Suprapubic skin (tissue), 4 donors: ENCODE measurements at regions not wholly inside any gene's neighbourhood (a gene's known extent, or its start where the extent isn't known, plus 50 kb on each side); places are given as distances from the start of the nearest gene placed in this dataset.

Source experiments
- DNase-seq, 2 donors: peaks; one replicate each; pipeline ENCODE4 v3.0.0-alpha.2; 2019; ENCODE audit warnings: low spot score in 2 of 2
- H3K27ac ChIP-seq: fragments of 200-600 bp; sonication (generic); one replicate; pipeline ENCODE4 v1.5.1; 2019
- H3K27me3 ChIP-seq: fragments of 200-600 bp; sonication (generic); one replicate; pipeline ENCODE4 v1.5.1; 2019
- H3K36me3 ChIP-seq: fragments of 200-600 bp; sonication (generic); one replicate; pipeline ENCODE4 v1.5.1; 2019
- H3K4me1 ChIP-seq: fragments of 200-600 bp; sonication (generic); one replicate; pipeline ENCODE4 v1.5.1; 2019
- H3K4me3 ChIP-seq: fragments of 200-600 bp; sonication (generic); one replicate; pipeline ENCODE4 v1.5.1; 2019; ENCODE audit warnings: mild to moderate bottlenecking
- H3K9me3 ChIP-seq: fragments of 200-600 bp; sonication (generic); one replicate; pipeline ENCODE4 v1.5.1; 2019
- CTCF ChIP-seq, 2 donors: fragments of 200-600 bp in 1 of 2; fragments of 450-650 bp in 1 of 2; sonication (generic) in 1 of 2; IDR thresholded peaks; one replicate each; pipeline ENCODE4 v1.5.1; 2016 to 2019; ENCODE audit warnings: antibody characterized with exemption in 2 of 2, mild to moderate bottlenecking in 1 of 2, moderate library complexity in 1 of 2
- EP300 ChIP-seq: sonication (generic); formaldehyde crosslinking; IDR thresholded peaks from one replicate; pipeline ENCODE4 v1.6.1; 2017; ENCODE audit warnings: antibody characterized with exemption
- POLR2A ChIP-seq, 2 donors: fragments of 450-650 bp; IDR thresholded peaks; one replicate each; pipeline ENCODE4 v1.6.1; 2017; ENCODE audit warnings: antibody characterized with exemption in 2 of 2, mild to moderate bottlenecking in 2 of 2, moderate library complexity in 2 of 2
- POLR2AphosphoS5 ChIP-seq, 3 donors: sonication (generic); formaldehyde crosslinking; IDR thresholded peaks; one replicate each; pipeline ENCODE4 v1.6.1; 2017; ENCODE audit warnings: antibody characterized with exemption in 3 of 3
- WGBS: methylation state at CpG from one replicate; pipeline ENCODE4 v1.1.5; 2018; 5-methylcytosine and 5-hydroxymethylcytosine counted together

DNA sequence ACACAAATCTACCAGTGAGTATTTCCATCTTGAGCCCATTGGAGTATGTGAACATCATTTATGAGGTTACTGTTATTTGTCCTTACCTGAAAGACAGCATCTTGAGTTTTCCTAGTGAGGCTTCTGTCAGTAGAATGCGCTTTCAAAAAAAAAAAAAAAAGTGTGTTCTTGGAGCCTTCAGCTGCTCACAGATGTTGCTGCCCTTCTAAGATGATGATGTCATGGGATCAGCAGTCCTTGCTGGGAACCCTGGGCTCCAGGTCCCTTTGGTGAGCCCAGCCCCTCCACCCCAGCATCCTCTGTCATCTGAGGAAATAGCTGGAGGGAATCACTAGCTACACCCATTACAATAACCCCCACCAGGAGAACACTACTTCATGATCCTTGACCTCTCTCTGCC is 83.3 kb downstream of the ATPSCKMT start:
- Histone ChIP-seq H3K36me3 (no peaks in the 10 kb centered on the region), H3K9me3 (no peaks in the 10 kb centered on the region), H3K4me3 (no peak overlapping the region), H3K4me1 (no peaks in the 10 kb centered on the region), H3K27me3 (no peaks in the 10 kb centered on the region), H3K27ac (no peak overlapping the region)
- WGBS = 100% methylated on average over 1 of the region's 1 CpG
- DNase-seq = no peak
- TF ChIP-seq CTCF (IDR thresholded peaks at IDR 0.05) (no peak), POLR2AphosphoS5 (IDR thresholded peaks at IDR 0.05) (no peak), EP300 (no peak), POLR2A (IDR thresholded peaks at IDR 0.05) (no peak)

- no peak for DNase-seq
- Histone ChIP-seq H3K27me3 (no peaks in the 10 kb centered on the region), H3K27ac (no peak overlapping the region), H3K36me3 (no peaks in the 10 kb centered on the region), H3K4me1 (no peaks in the 10 kb centered on the region), H3K4me3 (no peak overlapping the region), H3K9me3 (no peaks in the 10 kb centered on the region)
- WGBS = 58% methylated on average over 5 of the region's 5 CpGs
- TF ChIP-seq POLR2A (IDR thresholded peaks at IDR 0.05) (no peak), POLR2AphosphoS5 (IDR thresholded peaks at IDR 0.05) (no peak), CTCF (IDR thresholded peaks at IDR 0.05) (no peak), EP300 (no peak)
These were observed 87.2 kb downstream of the ATPSCKMT start for GRCh38 chr5:10162468-10162867.

DNA sequence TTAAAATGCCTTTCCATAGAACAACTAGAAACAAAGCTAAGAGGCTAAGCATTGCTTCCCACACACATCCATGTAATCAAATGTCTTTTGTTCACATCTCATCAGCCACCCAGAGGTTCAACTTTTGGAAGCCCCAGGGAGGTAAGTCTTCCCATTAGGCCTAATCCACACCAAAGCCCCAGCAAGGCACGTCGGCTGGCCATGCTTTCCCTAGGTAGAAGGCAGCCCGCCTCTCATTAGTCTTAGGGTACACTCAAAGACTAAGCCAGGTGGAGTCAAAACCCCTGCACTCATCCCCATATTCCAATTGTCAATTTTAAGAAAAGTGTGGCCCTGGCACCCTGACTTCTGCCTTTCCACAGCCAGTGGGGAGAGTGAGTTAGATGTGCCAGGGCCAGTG is 87.9 kb downstream of the ATPSCKMT start:
- 76% methylated on average over 3 of the region's 3 CpGs for WGBS
- Histone ChIP-seq H3K36me3 (no peaks in the 10 kb centered on the region), H3K9me3 (no peaks in the 10 kb centered on the region), H3K4me1 (no peaks in the 10 kb centered on the region), H3K4me3 (no peak overlapping the region), H3K27ac (no peak overlapping the region), H3K27me3 (no peaks in the 10 kb centered on the region)
- DNase-seq = no peak
- no peak for TF ChIP-seq POLR2A (IDR thresholded peaks at IDR 0.05)
- TF ChIP-seq EP300 = no peak
- no peak for TF ChIP-seq CTCF (IDR thresholded peaks at IDR 0.05)
- no peak for TF ChIP-seq POLR2AphosphoS5 (IDR thresholded peaks at IDR 0.05)

GRCh38 chr5:10160241-10160640 is 89.4 kb downstream of the ATPSCKMT start:
- H3K36me3 ChIP-seq = no peaks in the 10 kb centered on the region
- no peak for DNase-seq
- no peak overlapping the region for H3K4me3 ChIP-seq
- H3K9me3 ChIP-seq = no peaks in the 10 kb centered on the region
- 90% methylated on average over 3 of the region's 3 CpGs for WGBS
- H3K4me1 ChIP-seq = no peaks in the 10 kb centered on the region
- no peaks in the 10 kb centered on the region for H3K27me3 ChIP-seq
- no peak overlapping the region for H3K27ac ChIP-seq
- TF ChIP-seq EP300 = no peak
- no peak for TF ChIP-seq POLR2AphosphoS5 (IDR thresholded peaks at IDR 0.05)
- TF ChIP-seq POLR2A (IDR thresholded peaks at IDR 0.05) = no peak
- no peak for TF ChIP-seq CTCF (IDR thresholded peaks at IDR 0.05)

- H3K4me1 ChIP-seq = no peaks in the 10 kb centered on the region
- no peaks in the 10 kb centered on the region for H3K36me3 ChIP-seq
- H3K4me3 ChIP-seq = no peak overlapping the region
- no peaks in the 10 kb centered on the region for H3K9me3 ChIP-seq
- no peak for DNase-seq
- H3K27ac ChIP-seq = no peak overlapping the region
- no peak for TF ChIP-seq POLR2AphosphoS5 (IDR thresholded peaks at IDR 0.05)
- no peaks in the 10 kb centered on the region for H3K27me3 ChIP-seq
These were observed 90.8 kb downstream of the ATPSCKMT start for GRCh38 chr5:10158886-10159285.

DNA sequence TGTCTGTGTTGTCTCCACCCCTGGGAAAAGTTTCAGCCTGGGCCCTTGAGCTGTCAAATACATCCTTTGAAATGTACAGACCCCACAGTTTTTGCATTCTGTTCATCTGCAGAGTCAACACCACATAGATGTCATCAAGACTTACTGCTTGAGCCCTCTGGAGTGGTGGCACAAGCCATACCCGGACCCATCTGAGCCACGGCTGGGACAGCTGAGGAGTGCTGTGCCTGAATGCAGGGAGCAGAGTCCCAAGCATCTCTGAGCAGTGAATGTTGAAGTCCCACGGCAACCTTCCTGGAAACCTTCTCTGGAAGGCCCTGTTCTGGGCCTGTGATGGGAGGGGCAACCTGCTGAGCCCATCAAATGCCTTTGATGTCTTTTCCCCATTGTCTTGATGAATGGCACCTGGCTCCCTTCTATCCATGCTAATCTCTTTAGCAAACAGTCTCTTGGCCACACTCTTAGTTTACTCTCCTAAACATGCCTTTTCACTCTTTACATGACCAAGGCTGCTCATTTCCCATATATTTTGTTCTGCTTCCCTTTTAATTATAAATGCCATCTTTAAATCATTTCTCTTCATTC is 92.5 kb downstream of the ATPSCKMT start:
- 75% methylated on average over 3 of the region's 3 CpGs for WGBS
- no peak for DNase-seq
- no peaks in the 10 kb centered on the region for H3K4me1 ChIP-seq
- no peak overlapping the region for H3K27ac ChIP-seq
- no peak overlapping the region for H3K4me3 ChIP-seq
- H3K9me3 ChIP-seq = no peaks in the 10 kb centered on the region
- H3K36me3 ChIP-seq = no peaks in the 10 kb centered on the region
- H3K27me3 ChIP-seq = no peaks in the 10 kb centered on the region
- TF ChIP-seq CTCF (IDR thresholded peaks at IDR 0.05) = no peak
- no peak for TF ChIP-seq POLR2A (IDR thresholded peaks at IDR 0.05)
- TF ChIP-seq POLR2AphosphoS5 (IDR thresholded peaks at IDR 0.05) = no peak
- TF ChIP-seq EP300 = no peak
